Smooth muscle cell (in vitro differentiated cells): ENCODE measurements at regions not wholly inside any gene's neighbourhood (a gene's known extent, or its start where the extent isn't known, plus 50 kb on each side); places are given as distances from the start of the nearest gene placed in this dataset.
"Not testable (repeated sequence)": the region's sequence is repeated elsewhere in the genome, so short reads cannot be mapped to it uniquely, and the experiment has no call there.

Experiments
- DNase-seq: peaks from one replicate; lab custom pipeline; 2025; ENCODE audit not compliant: unreplicated experiment; lab: John Stamatoyannopoulos, UW
- H2AFZ ChIP-seq: fragments of 200-600 bp; sonication (generic); 2 replicates; pipeline ENCODE4 v1.6.0; 2016; ENCODE audit warnings: antibody characterized with exemption, low read depth, mild to moderate bottlenecking
- H3F3A ChIP-seq: fragments of 200-600 bp; sonication (generic); 2 replicates; pipeline ENCODE4 v1.6.0; 2017; ENCODE audit warnings: antibody characterized with exemption, low read depth
- H3K27ac ChIP-seq: fragments of 200-600 bp; sonication (generic); 2 replicates; pipeline ENCODE4 v1.5.1; 2016; ENCODE audit warnings: low read depth, mild to moderate bottlenecking
- H3K27me3 ChIP-seq: fragments of 200-600 bp; sonication (generic); 2 replicates; pipeline ENCODE4 v1.6.1; 2016; ENCODE audit warnings: low read depth, mild to moderate bottlenecking
- H3K36me3 ChIP-seq: fragments of 200-600 bp; sonication (generic); 2 replicates; pipeline ENCODE4 v1.5.1; 2016; ENCODE audit warnings: low read depth
- H3K4me1 ChIP-seq: fragments of 200-600 bp; sonication (generic); 2 replicates; pipeline ENCODE4 v1.5.1; 2016; ENCODE audit warnings: low read depth
- H3K4me2 ChIP-seq: fragments of 200-600 bp; sonication (generic); 2 replicates; pipeline ENCODE4 v1.6.0; 2016; ENCODE audit warnings: mild to moderate bottlenecking
- H3K4me3 ChIP-seq: fragments of 200-600 bp; sonication (generic); 2 replicates; pipeline ENCODE4 v1.5.1; 2016; ENCODE audit warnings: mild to moderate bottlenecking
- H3K79me2 ChIP-seq: fragments of 200-600 bp; sonication (generic); 2 replicates; pipeline ENCODE4 v1.6.0; 2016; ENCODE audit warnings: low read depth, mild to moderate bottlenecking
- H3K9ac ChIP-seq: fragments of 200-600 bp; sonication (generic); 2 replicates; pipeline ENCODE4 v1.6.0; 2016; ENCODE audit warnings: low read depth
- H3K9me3 ChIP-seq: fragments of 200-600 bp; sonication (generic); replicated peaks from 2 replicates; pipeline ENCODE4 v1.5.1; 2016; ENCODE audit warnings: low read depth
- H4K20me1 ChIP-seq: fragments of 200-600 bp; sonication (generic); 2 replicates; pipeline ENCODE4 v1.6.0; 2016; ENCODE audit warnings: low read depth
- WGBS: methylation state at CpG from one replicate; pipeline ENCODE4 v1.1.7; 2016; ENCODE audit warnings: low lambda C conversion rate; 5-methylcytosine and 5-hydroxymethylcytosine counted together
- TF ChIP-seq, protein P1 (sequence below): fragments of 200-600 bp; sonication (generic); IDR thresholded peaks from 2 replicates; pipeline ENCODE4 v1.5.1; 2017; ENCODE audit warnings: borderline replicate concordance, mild to moderate bottlenecking, antibody characterized with exemption; ENCODE audit not compliant: insufficient read depth, poor library complexity, severe bottlenecking

DNA sequence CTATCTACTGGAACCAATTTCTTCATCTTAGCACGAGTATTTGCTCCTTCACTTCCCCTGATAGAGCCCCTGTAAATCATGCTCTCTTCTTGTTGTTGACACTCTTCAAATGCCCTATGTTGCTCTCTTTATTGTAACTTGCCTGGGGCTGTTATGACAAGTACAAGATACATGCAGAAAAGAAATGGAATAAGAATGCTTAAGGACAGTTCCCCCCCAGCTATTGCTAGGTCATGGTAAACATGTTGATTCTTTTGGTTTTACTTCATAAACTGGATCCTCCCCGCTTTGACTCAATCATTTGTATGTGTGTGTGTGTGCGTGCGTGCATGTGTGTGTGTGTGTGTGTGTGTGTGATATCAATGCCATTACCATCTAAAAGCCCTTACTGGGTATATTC is 368.5 kb upstream of the CNTNAP5 start:
- Histone ChIP-seq H3K27me3 (no peaks in the 10 kb centered on the region), H3K9me3 (no peaks in the 10 kb centered on the region), H3K79me2 (no peaks in the 10 kb centered on the region), H3K4me1 (no peaks in the 10 kb centered on the region), H4K20me1 (no peaks in the 10 kb centered on the region), H3K4me2 (no peak overlapping the region), H3F3A (no peaks in the 10 kb centered on the region), H3K36me3 (no peaks in the 10 kb centered on the region), H3K9ac (no peak overlapping the region), H3K27ac (no peak overlapping the region), H3K4me3 (no peak overlapping the region), H2AFZ (no peak overlapping the region)
- no peak for DNase-seq
- 63% methylated on average over 4 of the region's 4 CpGs for WGBS
- TF ChIP-seq, protein P1, sequence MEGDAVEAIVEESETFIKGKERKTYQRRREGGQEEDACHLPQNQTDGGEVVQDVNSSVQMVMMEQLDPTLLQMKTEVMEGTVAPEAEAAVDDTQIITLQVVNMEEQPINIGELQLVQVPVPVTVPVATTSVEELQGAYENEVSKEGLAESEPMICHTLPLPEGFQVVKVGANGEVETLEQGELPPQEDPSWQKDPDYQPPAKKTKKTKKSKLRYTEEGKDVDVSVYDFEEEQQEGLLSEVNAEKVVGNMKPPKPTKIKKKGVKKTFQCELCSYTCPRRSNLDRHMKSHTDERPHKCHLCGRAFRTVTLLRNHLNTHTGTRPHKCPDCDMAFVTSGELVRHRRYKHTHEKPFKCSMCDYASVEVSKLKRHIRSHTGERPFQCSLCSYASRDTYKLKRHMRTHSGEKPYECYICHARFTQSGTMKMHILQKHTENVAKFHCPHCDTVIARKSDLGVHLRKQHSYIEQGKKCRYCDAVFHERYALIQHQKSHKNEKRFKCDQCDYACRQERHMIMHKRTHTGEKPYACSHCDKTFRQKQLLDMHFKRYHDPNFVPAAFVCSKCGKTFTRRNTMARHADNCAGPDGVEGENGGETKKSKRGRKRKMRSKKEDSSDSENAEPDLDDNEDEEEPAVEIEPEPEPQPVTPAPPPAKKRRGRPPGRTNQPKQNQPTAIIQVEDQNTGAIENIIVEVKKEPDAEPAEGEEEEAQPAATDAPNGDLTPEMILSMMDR, result no peak

DNA sequence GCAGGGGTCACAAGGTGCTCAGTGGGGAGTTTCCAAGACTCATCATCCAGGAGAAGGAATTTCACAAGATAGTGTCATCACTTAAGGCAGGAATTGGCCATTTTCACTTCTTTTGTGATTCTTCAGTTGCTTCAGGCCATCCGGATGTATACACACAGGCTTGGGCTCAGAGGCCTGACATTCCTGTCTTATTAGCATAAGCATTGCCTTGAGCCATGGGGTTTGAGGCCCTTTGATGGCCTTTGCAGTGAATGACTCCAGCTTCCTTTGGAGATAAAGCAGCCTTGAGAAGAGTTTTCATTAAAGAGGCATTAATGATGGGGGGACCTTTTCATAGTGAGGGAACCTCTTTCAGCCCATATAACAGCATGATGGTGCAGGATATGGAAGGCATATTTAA is 366.0 kb upstream of the CNTNAP5 start:
- 90% methylated on average over 1 of the region's 1 CpG for WGBS
- H3K4me3 ChIP-seq, result no peak overlapping the region
- no peaks in the 10 kb centered on the region for H3K79me2 ChIP-seq
- H3K27me3 ChIP-seq, result no peaks in the 10 kb centered on the region
- no peaks in the 10 kb centered on the region for H3F3A ChIP-seq
- no peak overlapping the region for H3K27ac ChIP-seq
- no peaks in the 10 kb centered on the region for H4K20me1 ChIP-seq
- no peaks in the 10 kb centered on the region for H3K36me3 ChIP-seq
- no peak overlapping the region for H2AFZ ChIP-seq
- DNase-seq, result no peak
- no peaks in the 10 kb centered on the region for H3K9me3 ChIP-seq
- TF ChIP-seq, protein P1, result no peak
- no peaks in the 10 kb centered on the region for H3K4me1 ChIP-seq
- no peak overlapping the region for H3K9ac ChIP-seq
- H3K4me2 ChIP-seq, result no peak overlapping the region

DNA sequence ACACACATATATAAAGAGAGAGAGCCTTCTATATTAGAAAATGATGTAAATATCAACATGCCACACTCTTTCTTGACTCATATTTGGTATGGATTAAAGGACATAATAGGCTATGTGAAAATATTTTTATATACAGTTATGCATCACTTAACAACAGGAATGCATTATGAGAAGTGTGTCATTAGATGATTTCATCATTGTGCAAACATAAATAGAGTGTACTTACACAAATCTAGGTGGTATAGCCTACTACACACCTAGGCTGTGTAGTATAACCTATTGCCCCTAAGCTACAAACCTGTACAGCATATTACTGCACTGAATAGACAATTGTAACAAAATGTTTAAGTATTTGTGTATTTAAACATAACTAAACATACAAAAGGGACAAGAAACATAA is 354.8 kb upstream of the CNTNAP5 start:
- Histone ChIP-seq H3K4me2 (no peak overlapping the region), H3K9ac (no peak overlapping the region), H4K20me1 (no peaks in the 10 kb centered on the region), H3K4me3 (no peak overlapping the region), H3K4me1 (no peaks in the 10 kb centered on the region), H3K9me3 (no peaks in the 10 kb centered on the region), H3K27ac (no peak overlapping the region), H3K36me3 (no peaks in the 10 kb centered on the region), H3K79me2 (no peaks in the 10 kb centered on the region), H3F3A (no peaks in the 10 kb centered on the region), H2AFZ (no peak overlapping the region), H3K27me3 (no peaks in the 10 kb centered on the region)
- TF ChIP-seq, protein P1, result no peak
- no peak for DNase-seq

DNA sequence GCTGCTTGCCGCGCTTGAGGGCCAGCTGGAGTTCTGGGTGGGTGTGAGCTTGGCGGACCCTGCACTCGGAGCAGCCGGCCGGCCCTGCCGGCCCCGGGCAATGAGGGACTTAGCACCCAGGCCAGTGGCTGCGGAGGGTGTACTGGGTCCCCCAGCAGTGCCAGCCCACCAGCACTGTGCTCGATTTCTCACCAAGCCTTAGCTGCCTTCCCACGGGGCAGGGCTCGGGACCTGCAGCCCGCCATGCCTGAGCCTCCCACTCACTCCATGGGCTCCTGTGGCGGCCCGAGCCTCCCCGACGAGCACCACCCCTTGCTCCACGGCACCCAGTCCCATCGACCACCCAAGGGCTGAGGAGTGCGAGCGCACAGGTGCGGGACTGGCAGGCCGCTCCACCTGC is 341.3 kb upstream of the CNTNAP5 start:
- DNase-seq, H3K27me3 ChIP-seq, H3K36me3 ChIP-seq, H3K9ac ChIP-seq, H3F3A ChIP-seq, H3K4me3 ChIP-seq, H3K79me2 ChIP-seq, H2AFZ ChIP-seq, H3K4me2 ChIP-seq, H4K20me1 ChIP-seq, H3K4me1 ChIP-seq, H3K27ac ChIP-seq, H3K9me3 ChIP-seq: not testable (repeated sequence)
- 96% methylated on average over 23 of the region's 23 CpGs for WGBS
